GM13977 (cell line): ENCODE measurements at regions not wholly inside any gene's neighbourhood (a gene's known extent, or its start where the extent isn't known, plus 50 kb on each side); places are given as distances from the start of the nearest gene placed in this dataset.
A peak's percentile ranks its signal among the peaks of the same experiment; 100 is the strongest.

Experiments
- DNase-seq: peaks from one replicate; pipeline ENCODE4 v3.0.0; 2012; ENCODE audit warnings: low spot score
- CTCF ChIP-seq: IDR thresholded peaks from 2 replicates; pipeline ENCODE4 v1.5.1; 2012; ENCODE audit warnings: mild to moderate bottlenecking, control low read depth; ENCODE audit not compliant: insufficient read depth; ENCODE audit errors: extremely low read depth, missing control alignments
- in situ Hi-C: fragments of 300-500 bp; cut with MboI; formaldehyde crosslinking; loops from one replicate; pipeline ENCODE4 v1.12.0; 2022; ENCODE audit warnings: low sequenced_read_pairs, low pct_unique_long_range_greater_than_20kb, mixed read lengths, inconsistent platforms; ENCODE audit not compliant: unreplicated experiment

DNA sequence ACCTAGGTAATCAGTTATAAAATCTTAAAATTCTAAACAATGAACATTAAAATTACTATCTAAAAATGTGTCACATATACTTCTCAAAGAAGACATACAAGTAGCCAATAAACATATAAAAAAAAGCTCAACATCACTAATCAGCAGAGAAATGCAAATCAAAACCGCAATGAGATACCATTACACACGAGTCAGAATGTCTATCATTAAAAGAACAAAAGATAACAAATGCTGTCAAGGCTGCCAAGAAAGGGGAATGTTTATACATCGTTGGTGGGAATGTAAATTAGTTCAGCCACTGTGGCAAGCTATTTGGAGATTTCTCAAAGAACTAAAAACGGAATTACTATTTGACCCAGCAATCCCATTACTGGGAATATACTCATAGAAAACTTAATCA lies 310.3 kb upstream of the EDNRB start:
- in situ Hi-C loops, result no loop called here
- no peak for DNase-seq
- no peak for TF ChIP-seq CTCF

DNA sequence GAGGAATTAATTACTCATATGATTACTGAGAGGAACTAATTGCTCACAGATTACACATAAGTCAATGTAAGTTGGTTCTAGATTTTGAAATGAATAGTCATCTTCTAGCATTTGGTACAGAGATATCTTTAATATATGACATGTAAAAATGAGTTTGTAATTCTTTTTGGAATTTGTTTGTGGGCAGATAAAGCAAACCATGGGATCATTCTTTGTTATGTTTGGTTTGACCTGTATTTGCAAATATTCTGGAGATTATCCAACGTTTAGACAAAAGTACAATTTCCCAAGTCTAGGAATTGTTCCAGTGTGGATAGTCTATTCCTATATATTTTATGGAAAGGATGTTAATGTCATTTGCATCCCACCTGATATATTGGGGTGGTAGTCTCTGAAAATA lies 309.6 kb upstream of the EDNRB start:
- in situ Hi-C loops, result no loop called here
- no peak for DNase-seq
- TF ChIP-seq CTCF, result no peak

GRCh38 chr13:78227709-78228108 lies 309.1 kb upstream of the EDNRB start:
- in situ Hi-C loops, result no loop called here
- no peak for TF ChIP-seq CTCF
- DNase-seq, result no peak

- TF ChIP-seq CTCF, result no peak
- DNase-seq, result no peak
- in situ Hi-C loops, result no loop called here
Measured at GRCh38 chr13:78215458-78216108, 297.0 kb upstream of the EDNRB start.

GRCh38 chr13:78201411-78201810 lies 282.8 kb upstream of the EDNRB start:
- no peak for TF ChIP-seq CTCF
- in situ Hi-C loops, result no loop called here
- DNase-seq, result peak; percentile 24

GRCh38 chr13:78198821-78199220 lies 280.2 kb upstream of the EDNRB start:
- no peak for TF ChIP-seq CTCF
- DNase-seq, result no peak
- in situ Hi-C loops, result no loop called here
